Panc1 (cell line): ENCODE measurements at regions not wholly inside any gene's neighbourhood (a gene's known extent, or its start where the extent isn't known, plus 50 kb on each side); places are given as distances from the start of the nearest gene placed in this dataset.

ENCODE experiments used
- POLR2AphosphoS5 ChIP-seq: IDR thresholded peaks from 2 replicates; pipeline ENCODE4 v1.6.1; 2012; ENCODE audit warnings: mild to moderate bottlenecking, low read depth, low read length, moderate library complexity
- REST ChIP-seq, 2 experiments: IDR thresholded peaks; 2 replicates each; pipeline ENCODE4 v1.6.1; 2011 to 2012; ENCODE audit warnings: low read depth in 2 of 2, control low read depth in 1 of 2, low read length in 1 of 2, mild to moderate bottlenecking in 1 of 2, moderate library complexity in 1 of 2; ENCODE audit not compliant: insufficient read depth in 1 of 2
- TF ChIP-seq, protein P1 (sequence below): fragments of 450-650 bp; IDR thresholded peaks from 2 replicates; pipeline ENCODE4 v1.5.1; 2017; ENCODE audit warnings: mild to moderate bottlenecking

- TF ChIP-seq, protein P1, sequence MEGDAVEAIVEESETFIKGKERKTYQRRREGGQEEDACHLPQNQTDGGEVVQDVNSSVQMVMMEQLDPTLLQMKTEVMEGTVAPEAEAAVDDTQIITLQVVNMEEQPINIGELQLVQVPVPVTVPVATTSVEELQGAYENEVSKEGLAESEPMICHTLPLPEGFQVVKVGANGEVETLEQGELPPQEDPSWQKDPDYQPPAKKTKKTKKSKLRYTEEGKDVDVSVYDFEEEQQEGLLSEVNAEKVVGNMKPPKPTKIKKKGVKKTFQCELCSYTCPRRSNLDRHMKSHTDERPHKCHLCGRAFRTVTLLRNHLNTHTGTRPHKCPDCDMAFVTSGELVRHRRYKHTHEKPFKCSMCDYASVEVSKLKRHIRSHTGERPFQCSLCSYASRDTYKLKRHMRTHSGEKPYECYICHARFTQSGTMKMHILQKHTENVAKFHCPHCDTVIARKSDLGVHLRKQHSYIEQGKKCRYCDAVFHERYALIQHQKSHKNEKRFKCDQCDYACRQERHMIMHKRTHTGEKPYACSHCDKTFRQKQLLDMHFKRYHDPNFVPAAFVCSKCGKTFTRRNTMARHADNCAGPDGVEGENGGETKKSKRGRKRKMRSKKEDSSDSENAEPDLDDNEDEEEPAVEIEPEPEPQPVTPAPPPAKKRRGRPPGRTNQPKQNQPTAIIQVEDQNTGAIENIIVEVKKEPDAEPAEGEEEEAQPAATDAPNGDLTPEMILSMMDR = no peak
- TF ChIP-seq POLR2AphosphoS5 (no peak), REST (IDR thresholded peaks at IDR 0.05; ENCODE audit: insufficient read depth in 1 of 2, low read depth in 2 of 2, low read length in 1 of 2) (no peak)
Observed at GRCh38 chr10:59102394-59102793, 74.0 kb upstream of the PHYHIPL start.
